Endothelial cell (in vitro differentiated cells): ENCODE measurements at regions not wholly inside any gene's neighbourhood (a gene's known extent, or its start where the extent isn't known, plus 50 kb on each side); places are given as distances from the start of the nearest gene placed in this dataset.
"Not testable (repeated sequence)": the region's sequence is repeated elsewhere in the genome, so short reads cannot be mapped to it uniquely, and the experiment has no call there.

Experiments used
- DNase-seq: peaks from one replicate; pipeline ENCODE4 v3.0.0; 2021; ENCODE audit warnings: low spot score
- H3K27ac Mint-ChIP-seq: one replicate; pipeline ENCODE4 v1.8.0; 2021; ENCODE audit warnings: mixed read lengths, inconsistent platforms; ENCODE audit not compliant: unreplicated experiment
- H3K27me3 Mint-ChIP-seq: one replicate; pipeline ENCODE4 v1.8.0; 2021; ENCODE audit warnings: mild to moderate bottlenecking, moderate library complexity, mixed read lengths, inconsistent platforms; ENCODE audit not compliant: unreplicated experiment
- H3K36me3 Mint-ChIP-seq: one replicate; pipeline ENCODE4 v1.8.0; 2021; ENCODE audit warnings: mild to moderate bottlenecking, low read depth, mixed read lengths, inconsistent platforms; ENCODE audit not compliant: unreplicated experiment
- H3K4me1 Mint-ChIP-seq: one replicate; pipeline ENCODE4 v1.8.0; 2021; ENCODE audit warnings: mild to moderate bottlenecking, mixed read lengths, inconsistent platforms; ENCODE audit not compliant: unreplicated experiment
- H3K4me3 Mint-ChIP-seq: one replicate; pipeline ENCODE4 v1.8.0; 2021; ENCODE audit warnings: mild to moderate bottlenecking, mixed read lengths, inconsistent platforms; ENCODE audit not compliant: unreplicated experiment
- H3K9me3 Mint-ChIP-seq: one replicate; pipeline ENCODE4 v1.8.0; 2021; ENCODE audit warnings: mixed read lengths, inconsistent platforms; ENCODE audit not compliant: unreplicated experiment
- TF ChIP-seq, protein P1 (sequence below): fragments of 200-600 bp; sonication (generic); IDR thresholded peaks from one replicate; pipeline ENCODE4 v1.5.0; 2021; ENCODE audit warnings: antibody characterized with exemption; ENCODE audit not compliant: unreplicated experiment

DNA sequence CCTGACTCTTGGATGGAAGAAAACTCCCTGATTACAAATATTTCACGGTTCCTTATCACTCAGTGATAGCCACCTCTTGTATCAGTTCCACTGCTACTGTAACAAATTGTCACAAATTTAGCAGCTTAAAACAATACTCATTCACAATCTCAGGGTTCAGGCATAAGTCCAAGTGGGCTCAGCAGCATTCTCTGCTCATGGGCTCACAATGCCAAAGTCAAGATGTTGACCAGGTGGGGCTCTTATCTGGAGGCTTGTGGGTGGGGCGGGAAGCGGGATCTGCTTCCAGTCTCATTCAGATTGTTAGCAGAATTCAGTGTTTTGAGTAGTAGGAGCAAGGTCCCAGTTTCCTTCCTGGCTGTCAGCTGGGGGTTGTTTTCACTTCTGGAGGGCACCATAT is 137.3 kb upstream of the FAM78B start:
- DNase-seq, result no peak
- H3K27ac Mint-ChIP-seq, result no peak overlapping the region
- H3K4me3 Mint-ChIP-seq, result no peak overlapping the region
- H3K9me3 Mint-ChIP-seq, result no peaks in the 10 kb centered on the region
- H3K27me3 Mint-ChIP-seq, result peaks cover 1% of the 10 kb centered on the region
- H3K4me1 Mint-ChIP-seq, result peaks cover 6% of the 10 kb centered on the region
- TF ChIP-seq, protein P1, sequence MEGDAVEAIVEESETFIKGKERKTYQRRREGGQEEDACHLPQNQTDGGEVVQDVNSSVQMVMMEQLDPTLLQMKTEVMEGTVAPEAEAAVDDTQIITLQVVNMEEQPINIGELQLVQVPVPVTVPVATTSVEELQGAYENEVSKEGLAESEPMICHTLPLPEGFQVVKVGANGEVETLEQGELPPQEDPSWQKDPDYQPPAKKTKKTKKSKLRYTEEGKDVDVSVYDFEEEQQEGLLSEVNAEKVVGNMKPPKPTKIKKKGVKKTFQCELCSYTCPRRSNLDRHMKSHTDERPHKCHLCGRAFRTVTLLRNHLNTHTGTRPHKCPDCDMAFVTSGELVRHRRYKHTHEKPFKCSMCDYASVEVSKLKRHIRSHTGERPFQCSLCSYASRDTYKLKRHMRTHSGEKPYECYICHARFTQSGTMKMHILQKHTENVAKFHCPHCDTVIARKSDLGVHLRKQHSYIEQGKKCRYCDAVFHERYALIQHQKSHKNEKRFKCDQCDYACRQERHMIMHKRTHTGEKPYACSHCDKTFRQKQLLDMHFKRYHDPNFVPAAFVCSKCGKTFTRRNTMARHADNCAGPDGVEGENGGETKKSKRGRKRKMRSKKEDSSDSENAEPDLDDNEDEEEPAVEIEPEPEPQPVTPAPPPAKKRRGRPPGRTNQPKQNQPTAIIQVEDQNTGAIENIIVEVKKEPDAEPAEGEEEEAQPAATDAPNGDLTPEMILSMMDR, result no peak
- no peaks in the 10 kb centered on the region for H3K36me3 Mint-ChIP-seq

GRCh38 chr1:166305371-166305770 is 138.6 kb upstream of the FAM78B start:
- TF ChIP-seq, protein P1, result no peak
- no peaks in the 10 kb centered on the region for H3K9me3 Mint-ChIP-seq
- DNase-seq, result no peak

GRCh38 chr1:166307261-166308188 is 140.7 kb upstream of the FAM78B start:
- Mint-ChIP-seq H3K27ac (no peak overlapping the region), H3K36me3 (no peaks in the 10 kb centered on the region)
- TF ChIP-seq, protein P1, result no peak

More at GRCh38 chr1:166305371-166305770, 138.6 kb upstream of the FAM78B start:
- H3K27ac Mint-ChIP-seq, result no peak overlapping the region
- H3K36me3 Mint-ChIP-seq, result no peaks in the 10 kb centered on the region
- no peak overlapping the region for H3K4me3 Mint-ChIP-seq
- peaks cover 1% of the 10 kb centered on the region for H3K27me3 Mint-ChIP-seq
- peaks cover 6% of the 10 kb centered on the region for H3K4me1 Mint-ChIP-seq

GRCh38 chr1:166316306-166316705 is 149.5 kb upstream of the FAM78B start:
- H3K4me1 Mint-ChIP-seq, H3K27ac Mint-ChIP-seq, H3K27me3 Mint-ChIP-seq, H3K36me3 Mint-ChIP-seq, DNase-seq, H3K9me3 Mint-ChIP-seq, H3K4me3 Mint-ChIP-seq: not testable (repeated sequence)

More at GRCh38 chr1:166307261-166308188, 140.7 kb upstream of the FAM78B start:
- Mint-ChIP-seq H3K4me3 (no peak overlapping the region), H3K4me1 (peaks cover 6% of the 10 kb centered on the region), H3K27me3 (peaks cover 1% of the 10 kb centered on the region), H3K9me3 (no peaks in the 10 kb centered on the region)
- no peak for DNase-seq

DNA sequence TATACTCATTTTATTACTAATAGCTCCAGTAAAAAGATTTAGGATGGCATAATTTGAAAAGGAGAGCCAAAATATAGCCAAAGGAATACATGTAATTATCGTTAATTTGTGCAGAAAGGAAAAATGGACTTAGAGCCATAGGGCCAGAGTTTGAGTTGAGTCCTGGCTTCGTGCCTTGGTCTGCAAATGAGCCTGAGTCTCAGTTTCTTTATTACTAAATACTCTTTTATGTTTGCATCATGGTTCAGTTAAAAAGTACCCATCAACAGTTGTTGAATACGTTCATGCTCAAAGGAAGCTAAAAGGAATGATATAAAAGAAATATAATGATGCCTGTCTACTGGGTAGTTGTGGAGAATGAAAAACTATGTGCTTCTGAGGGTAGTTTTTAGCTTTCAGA is 155.7 kb upstream of the FAM78B start:
- no peaks in the 10 kb centered on the region for H3K4me1 Mint-ChIP-seq
- H3K27ac Mint-ChIP-seq, result no peak overlapping the region
- no peak for DNase-seq
- no peaks in the 10 kb centered on the region for H3K27me3 Mint-ChIP-seq
- TF ChIP-seq, protein P1, result no peak
- H3K4me3 Mint-ChIP-seq, result no peak overlapping the region
- no peaks in the 10 kb centered on the region for H3K36me3 Mint-ChIP-seq
- H3K9me3 Mint-ChIP-seq, result no peaks in the 10 kb centered on the region
